ENCODE measurements at regions not wholly inside any gene's neighbourhood (a gene's known extent, or its start where the extent isn't known, plus 50 kb on each side); places are given as distances from the start of the nearest gene placed in this dataset.

DNA sequence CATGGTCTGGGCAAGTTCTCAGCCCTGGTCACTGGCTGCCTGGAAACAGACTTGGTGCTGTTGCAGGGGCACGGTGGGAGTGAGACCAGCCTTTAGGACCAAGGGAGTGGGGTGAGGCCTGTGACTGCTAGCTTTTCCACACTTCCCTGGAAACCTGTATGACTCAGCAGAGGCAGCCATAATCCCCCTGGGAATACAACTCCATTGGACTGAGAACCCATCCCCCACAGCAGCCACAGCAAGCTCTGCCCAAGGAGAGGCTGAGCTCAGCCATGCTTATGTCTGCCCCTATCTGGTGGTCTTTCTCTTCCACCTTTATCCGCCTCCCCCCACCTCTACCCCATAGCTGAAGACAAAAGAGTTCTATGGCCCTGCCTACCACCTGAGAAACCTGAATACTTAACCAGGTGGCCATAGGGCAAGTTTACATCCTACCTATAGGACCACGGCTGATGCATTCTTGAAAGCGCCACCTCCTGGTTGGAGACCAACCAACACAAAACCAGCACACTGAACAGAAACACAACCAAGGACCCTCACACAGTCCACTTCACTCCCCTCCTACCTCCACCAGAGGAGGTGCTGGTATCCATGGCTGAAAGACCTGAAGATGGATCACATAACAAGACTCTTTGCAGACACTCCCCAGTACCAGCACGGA is 816.2 kb upstream of the SOX9 start:
- ChIA-PET POLR2A (ENCODE audit: unreplicated experiment) (no interaction called here), CTCF (no interaction called here)
- no TSS peak for BruUV-seq (replicated peaks)
- no peak for ATAC-seq
- no peak overlapping the region for H3K9ac ChIP-seq (ENCODE audit: low read length)
- no peak overlapping the region for H3K4me3 ChIP-seq (ENCODE audit: low read length)
- intact Hi-C loops (cut with micrococcal nuclease), result no loop called here
- H3K4me1 ChIP-seq (ENCODE audit: insufficient read depth, low read length), result peaks cover 8% of the 10 kb centered on the region; the same call in 1 of the 2 replicates
- no peaks in the 10 kb centered on the region for H3F3A ChIP-seq (ENCODE audit: low read length, unreplicated experiment)
- no peaks in the 10 kb centered on the region for H3K79me2 ChIP-seq (ENCODE audit: low read length)
- H3K9me3 ChIP-seq (ENCODE audit: low read length), result no peaks in the 10 kb centered on the region
- H3K27ac ChIP-seq (ENCODE audit: low read length), result no peak overlapping the region
- H3K27me3 ChIP-seq (ENCODE audit: low read length), result no peaks in the 10 kb centered on the region
- H3K4me2 ChIP-seq (ENCODE audit: low read length), result no peak overlapping the region
- no peaks in the 10 kb centered on the region for H3K36me3 ChIP-seq (ENCODE audit: low read depth, low read length)
- H4K20me1 ChIP-seq (ENCODE audit: low read length), result no peaks in the 10 kb centered on the region
- H2AFZ ChIP-seq (ENCODE audit: low read length), result no peak overlapping the region
- H3K9me2 ChIP-seq (replicated peaks; ENCODE audit: low read length), result no peaks in the 10 kb centered on the region; the same call in 1 of the 2 replicates
- no peak for DNase-seq
- TF ChIP-seq EZH2phosphoT487 (IDR thresholded peaks at IDR 0.05; ENCODE audit: borderline replicate concordance, low read length), result no peak
- TF ChIP-seq, protein P1, sequence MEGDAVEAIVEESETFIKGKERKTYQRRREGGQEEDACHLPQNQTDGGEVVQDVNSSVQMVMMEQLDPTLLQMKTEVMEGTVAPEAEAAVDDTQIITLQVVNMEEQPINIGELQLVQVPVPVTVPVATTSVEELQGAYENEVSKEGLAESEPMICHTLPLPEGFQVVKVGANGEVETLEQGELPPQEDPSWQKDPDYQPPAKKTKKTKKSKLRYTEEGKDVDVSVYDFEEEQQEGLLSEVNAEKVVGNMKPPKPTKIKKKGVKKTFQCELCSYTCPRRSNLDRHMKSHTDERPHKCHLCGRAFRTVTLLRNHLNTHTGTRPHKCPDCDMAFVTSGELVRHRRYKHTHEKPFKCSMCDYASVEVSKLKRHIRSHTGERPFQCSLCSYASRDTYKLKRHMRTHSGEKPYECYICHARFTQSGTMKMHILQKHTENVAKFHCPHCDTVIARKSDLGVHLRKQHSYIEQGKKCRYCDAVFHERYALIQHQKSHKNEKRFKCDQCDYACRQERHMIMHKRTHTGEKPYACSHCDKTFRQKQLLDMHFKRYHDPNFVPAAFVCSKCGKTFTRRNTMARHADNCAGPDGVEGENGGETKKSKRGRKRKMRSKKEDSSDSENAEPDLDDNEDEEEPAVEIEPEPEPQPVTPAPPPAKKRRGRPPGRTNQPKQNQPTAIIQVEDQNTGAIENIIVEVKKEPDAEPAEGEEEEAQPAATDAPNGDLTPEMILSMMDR (conservative IDR thresholded peaks at IDR 0.05; ENCODE audit: low read depth, low read length), result peak; percentile 36; the same call in 1 of the 2 replicates

GRCh38 chr17:71313866-71314265 is 807.0 kb upstream of the SOX9 start:
- TF ChIP-seq EZH2phosphoT487 (IDR thresholded peaks at IDR 0.05; ENCODE audit: borderline replicate concordance, low read length) (no peak), EZH2 (IDR thresholded peaks at IDR 0.05; ENCODE audit: low read length, unreplicated experiment) (no peak)
- TF ChIP-seq, protein P1 (conservative IDR thresholded peaks at IDR 0.05; ENCODE audit: low read depth, low read length), result no peak
- Histone ChIP-seq H3K27me3 (ENCODE audit: low read length) (no peaks in the 10 kb centered on the region), H3K27ac (ENCODE audit: low read length) (no peak overlapping the region), H3K9ac (ENCODE audit: low read length) (no peak overlapping the region), H3K36me3 (ENCODE audit: low read depth, low read length) (no peaks in the 10 kb centered on the region), H4K20me1 (ENCODE audit: low read length) (no peaks in the 10 kb centered on the region), H3K79me2 (ENCODE audit: low read length) (no peaks in the 10 kb centered on the region), H3K9me2 (replicated peaks; ENCODE audit: low read length) (no peaks in the 10 kb centered on the region), H3K4me3 (ENCODE audit: low read length) (no peak overlapping the region), H3F3A (ENCODE audit: low read length, unreplicated experiment) (no peaks in the 10 kb centered on the region), H2AFZ (ENCODE audit: low read length) (no peak overlapping the region), H3K4me1 (ENCODE audit: insufficient read depth, low read length) (no peaks in the 10 kb centered on the region), H3K4me2 (ENCODE audit: low read length) (no peak overlapping the region), H3K9me3 (ENCODE audit: low read length) (no peaks in the 10 kb centered on the region)
- BruUV-seq (replicated peaks), result no TSS peak
- intact Hi-C loops (cut with micrococcal nuclease), result no loop called here
- ChIA-PET CTCF (interaction anchor here (0.5 kb wide), 1 partner anchor 147 kb away, joined by 3 read pairs; no protein-coding TSS in a partner anchor), POLR2A (ENCODE audit: unreplicated experiment) (no interaction called here)
- ATAC-seq (no peak), DNase-seq (no peak)

DNA sequence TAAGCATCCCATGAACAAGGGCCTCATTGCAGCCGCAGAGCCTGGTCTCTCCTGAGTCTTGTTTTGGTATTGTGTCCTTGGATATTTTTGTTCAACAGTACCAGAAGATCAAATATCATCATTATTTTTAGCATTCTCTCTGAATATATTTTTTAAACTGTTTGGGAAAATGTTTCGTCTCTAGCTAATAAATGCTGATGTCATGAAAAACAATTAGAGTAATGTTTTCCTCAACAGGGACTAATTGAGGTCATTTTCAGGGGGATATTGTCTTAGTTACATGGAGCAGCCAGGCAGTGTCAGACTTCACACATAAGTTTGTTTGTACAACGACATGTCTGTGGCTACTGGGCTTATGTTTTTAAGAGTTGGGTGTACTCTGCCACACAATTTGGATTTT is 805.3 kb upstream of the SOX9 start:
- Histone ChIP-seq H3K79me2 (ENCODE audit: low read length) (no peaks in the 10 kb centered on the region), H3K4me2 (ENCODE audit: low read length) (no peak overlapping the region), H3K36me3 (ENCODE audit: low read depth, low read length) (no peaks in the 10 kb centered on the region), H2AFZ (ENCODE audit: low read length) (no peak overlapping the region), H3K27ac (ENCODE audit: low read length) (no peak overlapping the region), H3F3A (ENCODE audit: low read length, unreplicated experiment) (no peaks in the 10 kb centered on the region), H3K9ac (ENCODE audit: low read length) (no peak overlapping the region), H3K4me3 (ENCODE audit: low read length) (no peak overlapping the region), H3K9me2 (replicated peaks; ENCODE audit: low read length) (no peaks in the 10 kb centered on the region), H3K27me3 (ENCODE audit: low read length) (no peaks in the 10 kb centered on the region), H3K9me3 (ENCODE audit: low read length) (no peaks in the 10 kb centered on the region), H4K20me1 (ENCODE audit: low read length) (no peaks in the 10 kb centered on the region), H3K4me1 (ENCODE audit: insufficient read depth, low read length) (no peaks in the 10 kb centered on the region)
- intact Hi-C loops (cut with micrococcal nuclease), result no loop called here
- ChIA-PET POLR2A (ENCODE audit: unreplicated experiment) (no interaction called here), CTCF (no interaction called here)
- TF ChIP-seq EZH2phosphoT487 (IDR thresholded peaks at IDR 0.05; ENCODE audit: borderline replicate concordance, low read length), result no peak
- no peak for TF ChIP-seq EZH2 (IDR thresholded peaks at IDR 0.05; ENCODE audit: low read length, unreplicated experiment)
- TF ChIP-seq, protein P1 (conservative IDR thresholded peaks at IDR 0.05; ENCODE audit: low read depth, low read length), result no peak
- ATAC-seq (no peak), DNase-seq (no peak)
- BruUV-seq (replicated peaks), result no TSS peak
